ENCODE measurements at regions not wholly inside any gene's neighbourhood (a gene's known extent, or its start where the extent isn't known, plus 50 kb on each side); places are given as distances from the start of the nearest gene placed in this dataset.

- no peak overlapping the region for H3K9ac ChIP-seq (replicated peaks; ENCODE audit: extremely low read depth, insufficient read depth, low read length)
- H3K36me3 ChIP-seq (ENCODE audit: control insufficient read depth in 2 of 2, extremely low read depth in 1 of 2, insufficient read depth in 2 of 2, low read length in 2 of 2) = no peaks in the 10 kb centered on the region
- TF ChIP-seq FOS (IDR thresholded peaks at IDR 0.05; ENCODE audit: borderline replicate concordance, insufficient read depth, low read length) = no peak
- TF ChIP-seq JUN (IDR thresholded peaks at IDR 0.05; ENCODE audit: borderline replicate concordance, insufficient read depth, insufficient read length, low read depth) = no peak
- peak; percentile 13 to 15 for TF ChIP-seq CTCF (IDR thresholded peaks at IDR 0.05; ENCODE audit: extremely low read depth in 1 of 2, insufficient read depth in 1 of 2, low read depth in 1 of 2, low read length in 2 of 2)
- H3K4me2 ChIP-seq (ENCODE audit: insufficient read depth, low read length) = no peak overlapping the region
- H4K20me1 ChIP-seq (replicated peaks; ENCODE audit: control insufficient read depth, extremely low read depth, insufficient read depth, low read length) = no peaks in the 10 kb centered on the region
- intact Hi-C loops (cut with micrococcal nuclease) (loop anchor here (10.0 kb wide), 1 partner anchor 855 kb away; no protein-coding TSS in a partner anchor), dilution Hi-C loops (cut with MboI; ENCODE audit: extremely low pct_ligation_motif_present, low sequenced_read_pairs) (no loop called here)
- H3K27me3 ChIP-seq (ENCODE audit: control insufficient read depth in 2 of 2, insufficient read depth in 2 of 2, low read length in 2 of 2) = peaks cover 11% of the 10 kb centered on the region in 2 experiments
- no peaks in the 10 kb centered on the region for H3K9me1 ChIP-seq (replicated peaks; ENCODE audit: control insufficient read depth, extremely low read depth, insufficient read depth, low read length)
- no peak overlapping the region for H3K27ac ChIP-seq (ENCODE audit: insufficient read depth, low read depth, low read length)
- BruUV-seq (replicated peaks) = no TSS peak
- FAIRE-seq (peak; percentile 48), DNase-seq (ENCODE audit: low read depth, low spot score) (no peak)
- no peak overlapping the region for H2AFZ ChIP-seq (ENCODE audit: low read depth, low read length)
- H3K4me1 ChIP-seq (ENCODE audit: control insufficient read depth, extremely low read depth, insufficient read depth, low read length) = no peaks in the 10 kb centered on the region
- H3K9me3 ChIP-seq (replicated peaks; ENCODE audit: control insufficient read depth, insufficient read depth, low read length) = no peaks in the 10 kb centered on the region
- ChIA-PET POLR2A (no interaction called here), CTCF (interaction anchor here (1.1 to 2.3 kb wide), 4 partner anchors 8 to 1141 kb away, joined by 3 to 10 read pairs (median 6); no protein-coding TSS in a partner anchor)
- no peaks in the 10 kb centered on the region for H3K79me2 ChIP-seq (ENCODE audit: control insufficient read depth, insufficient read depth, low read length)
- H3K4me3 ChIP-seq (replicated peaks in 1 of 3; ENCODE audit: insufficient read depth in 1 of 3, low read depth in 1 of 3, low read length in 3 of 3) = no peak overlapping the region
These were observed 227.5 kb upstream of the MDFIC2 start for GRCh38 chr3:70539908-70540307.

- no TSS peak for BruUV-seq (replicated peaks)
- Histone ChIP-seq H3K9me3 (replicated peaks; ENCODE audit: control insufficient read depth, insufficient read depth, low read length) (no peaks in the 10 kb centered on the region), H3K9ac (replicated peaks; ENCODE audit: extremely low read depth, insufficient read depth, low read length) (no peak overlapping the region), H4K20me1 (replicated peaks; ENCODE audit: control insufficient read depth, extremely low read depth, insufficient read depth, low read length) (no peaks in the 10 kb centered on the region), H3K27ac (ENCODE audit: insufficient read depth, low read depth, low read length) (no peak overlapping the region), H3K4me2 (ENCODE audit: insufficient read depth, low read length) (no peak overlapping the region), H2AFZ (ENCODE audit: low read depth, low read length) (no peak overlapping the region), H3K36me3 (ENCODE audit: control insufficient read depth in 2 of 2, extremely low read depth in 1 of 2, insufficient read depth in 2 of 2, low read length in 2 of 2) (no peaks in the 10 kb centered on the region), H3K9me1 (replicated peaks; ENCODE audit: control insufficient read depth, extremely low read depth, insufficient read depth, low read length) (no peaks in the 10 kb centered on the region), H3K27me3 (ENCODE audit: control insufficient read depth in 2 of 2, insufficient read depth in 2 of 2, low read length in 2 of 2) (peaks cover 10 to 18% of the 10 kb centered on the region in 2 experiments), H3K4me3 (replicated peaks in 1 of 3; ENCODE audit: insufficient read depth in 1 of 3, low read depth in 1 of 3, low read length in 3 of 3) (no peak overlapping the region), H3K79me2 (ENCODE audit: control insufficient read depth, insufficient read depth, low read length) (no peaks in the 10 kb centered on the region), H3K4me1 (ENCODE audit: control insufficient read depth, extremely low read depth, insufficient read depth, low read length) (no peaks in the 10 kb centered on the region)
- intact Hi-C loops (cut with micrococcal nuclease) = loop anchor here (5.0 kb wide), 2 partner anchors 529 to 769 kb away; no protein-coding TSS in a partner anchor
- DNase-seq (ENCODE audit: low read depth, low spot score) = no peak
- FAIRE-seq = no peak
- ChIA-PET POLR2A (no interaction called here), CTCF (interaction anchor here (0.5 to 4.3 kb wide), 11 partner anchors 18 to 1170 kb away, joined by 3 to 43 read pairs (median 4); no protein-coding TSS in a partner anchor)
- TF ChIP-seq MYC (IDR thresholded peaks at IDR 0.05; ENCODE audit: low read depth, low read length) (no peak), POLR2A (IDR thresholded peaks at IDR 0.05; ENCODE audit: low read depth, low read length) (no peak), CTCF (IDR thresholded peaks at IDR 0.05; ENCODE audit: extremely low read depth in 1 of 2, insufficient read depth in 1 of 2, low read depth in 1 of 2, low read length in 2 of 2) (no peak), EZH2 (IDR thresholded peaks at IDR 0.05; ENCODE audit: borderline replicate concordance, low read depth, low read length, severe bottlenecking) (no peak)
- dilution Hi-C loops (cut with MboI; ENCODE audit: extremely low pct_ligation_motif_present, low sequenced_read_pairs) = no loop called here
These were observed 220.4 kb upstream of the MDFIC2 start for GRCh38 chr3:70532806-70533205.

All from endothelial cell of umbilical vein (primary cell).